SK-N-SH (cell line): ENCODE measurements at regions not wholly inside any gene's neighbourhood (a gene's known extent, or its start where the extent isn't known, plus 50 kb on each side); places are given as distances from the start of the nearest gene placed in this dataset.

Experiments
- CTCF ChIA-PET: fragments of 300-600, 350-600 bp; formaldehyde crosslinking; extraction: SDS; loops from one replicate; lab custom pipeline; 2021; lab: Yijun Ruan, JAX
- POLR2A ChIA-PET: fragments of 350-600 bp; sonication (Branson Sonifier 250); formaldehyde crosslinking; extraction: SDS; loops from one replicate; lab custom pipeline; 2020; ENCODE audit warnings: antibody characterized with exemption, inconsistent platforms; lab: Yijun Ruan, JAX
- DNase-seq: peaks from one replicate; pipeline ENCODE4 v3.0.0; 2012
- H2AFZ ChIP-seq: fragments of 200-600 bp; sonication (generic); 2 replicates; pipeline ENCODE4 v1.8.1; 2016; ENCODE audit warnings: antibody characterized with exemption, mild to moderate bottlenecking, low read depth
- H3F3A ChIP-seq: fragments of 200-600 bp; sonication (generic); replicated peaks from 2 replicates; pipeline ENCODE3; 2016; ENCODE audit warnings: antibody characterized with exemption, mild to moderate bottlenecking; ENCODE audit not compliant: insufficient read depth
- H3K27ac ChIP-seq, 2 experiments: fragments of 200-500 bp in 1 of 2; fragments of 200-600 bp in 1 of 2; sonication (Bioruptor generic) in 1 of 2; sonication (generic), shearing (Covaris generic) in 1 of 2; 2 replicates each; pipeline versions ENCODE4 v1.5.1 to v1.6.1; 2014 to 2016; ENCODE audit warnings: low read depth in 2 of 2, inconsistent platforms in 1 of 2, low read length in 1 of 2, mild to moderate bottlenecking in 1 of 2, mixed read lengths in 1 of 2
- H3K27me3 ChIP-seq: fragments of 200-600 bp; sonication (generic), shearing (Covaris generic); 2 replicates; pipeline ENCODE4 v1.6.1; 2016; ENCODE audit warnings: mixed run types; ENCODE audit not compliant: insufficient read depth
- H3K36me3 ChIP-seq, 2 experiments: fragments of 200-500 bp in 1 of 2; fragments of 200-600 bp in 1 of 2; sonication (Bioruptor generic) in 1 of 2; sonication (generic) in 1 of 2; replicated peaks in 1 of 2; 2 replicates each; pipeline versions ENCODE3 to v1.5.1; 2014 to 2016; ENCODE audit warnings: low read length in 1 of 2, mild to moderate bottlenecking in 1 of 2; ENCODE audit not compliant: insufficient read depth in 2 of 2, control insufficient read depth in 1 of 2
- H3K4me1 ChIP-seq, 2 experiments: fragments of 200-500 bp in 1 of 2; fragments of 200-600 bp in 1 of 2; sonication (Bioruptor generic) in 1 of 2; sonication (generic), shearing (Covaris generic) in 1 of 2; 2 replicates each; pipeline versions ENCODE4 v1.5.1 to v1.6.1; 2014 to 2016; ENCODE audit warnings: low read depth in 1 of 2, low read length in 1 of 2, mixed run types in 1 of 2; ENCODE audit not compliant: insufficient read depth in 2 of 2, control insufficient read depth in 1 of 2
- H3K4me2 ChIP-seq: fragments of 200-600 bp; sonication (generic), shearing (Covaris generic); 2 replicates; pipeline ENCODE4 v1.6.1; 2017; ENCODE audit warnings: mixed run types
- H3K4me3 ChIP-seq, 2 experiments: fragments of 200-500 bp in 1 of 2; fragments of 200-600 bp in 1 of 2; sonication (Bioruptor generic) in 1 of 2; sonication (generic), shearing (Covaris generic) in 1 of 2; 2 replicates each; pipeline versions ENCODE4 v1.5.1 to v1.8.1; 2014 to 2016; ENCODE audit warnings: low read depth in 2 of 2, inconsistent platforms in 1 of 2, low read length in 1 of 2, mild to moderate bottlenecking in 1 of 2, mixed read lengths in 1 of 2, moderate library complexity in 1 of 2
- H3K79me2 ChIP-seq: fragments of 200-600 bp; sonication (generic); 2 replicates; pipeline ENCODE4 v1.8.1; 2017; ENCODE audit warnings: mild to moderate bottlenecking; ENCODE audit not compliant: insufficient read depth
- H3K9ac ChIP-seq: fragments of 200-600 bp; sonication (generic); 2 replicates; pipeline ENCODE4 v1.6.1; 2017; ENCODE audit warnings: mixed run types
- H3K9me2 ChIP-seq: fragments of 200-600 bp; sonication (generic); 2 replicates; pipeline ENCODE4 v1.6.1; 2017; ENCODE audit warnings: mixed run types
- H3K9me3 ChIP-seq: fragments of 200-600 bp; sonication (generic); 2 replicates; pipeline ENCODE4 v1.6.1; 2017; ENCODE audit warnings: mixed run types, mild to moderate bottlenecking, moderate library complexity
- H4K20me1 ChIP-seq: fragments of 200-600 bp; sonication (generic); 2 replicates; pipeline ENCODE4 v1.6.1; 2017; ENCODE audit warnings: mild to moderate bottlenecking, mixed run types; ENCODE audit not compliant: insufficient read depth
- ELF1 ChIP-seq: IDR thresholded peaks from 2 replicates; pipeline ENCODE4 v1.4.0; 2012
- EP300 ChIP-seq, 2 experiments: IDR thresholded peaks; 2 replicates each; pipeline versions ENCODE4 v1.4.0 to v1.6.1; 2012; ENCODE audit warnings: borderline replicate concordance in 1 of 2, low read depth in 1 of 2, low read length in 1 of 2
- GABPA ChIP-seq: IDR thresholded peaks from 2 replicates; pipeline ENCODE4 v1.4.0; 2012; ENCODE audit warnings: low read depth, mild to moderate bottlenecking
- GATA2 ChIP-seq: sonication (generic); formaldehyde crosslinking; IDR thresholded peaks from 2 replicates; pipeline ENCODE4 v1.5.0; 2020; ENCODE audit warnings: mild to moderate bottlenecking, missing genetic modification reagents
- JUND ChIP-seq: IDR thresholded peaks from 2 replicates; pipeline ENCODE4 v1.4.0; 2012
- MXI1 ChIP-seq: IDR thresholded peaks from 2 replicates; pipeline ENCODE4 v1.6.1; 2012; ENCODE audit warnings: mild to moderate bottlenecking, low read depth, low read length, improper control_type of control experiment
- RAD21 ChIP-seq: IDR thresholded peaks from 2 replicates; pipeline ENCODE4 v1.6.1; 2012; ENCODE audit warnings: mild to moderate bottlenecking, low read length
- RFX5 ChIP-seq: IDR thresholded peaks from 2 replicates; pipeline ENCODE4 v1.6.1; 2012; ENCODE audit warnings: mild to moderate bottlenecking, improper control_type of control experiment, low read length
- SMC3 ChIP-seq: IDR thresholded peaks from 2 replicates; pipeline ENCODE4 v1.6.1; 2012; ENCODE audit warnings: low read depth, low read length, improper control_type of control experiment
- TCF12 ChIP-seq: IDR thresholded peaks from 2 replicates; pipeline ENCODE4 v1.4.0; 2012
- TEAD4 ChIP-seq: IDR thresholded peaks from 2 replicates; pipeline ENCODE4 v1.4.0; 2012; ENCODE audit warnings: mild to moderate bottlenecking, borderline replicate concordance; ENCODE audit not compliant: insufficient read depth
- WGBS: methylation state at CpG from one replicate; pipeline ENCODE4 v1.1.6; 2017; ENCODE audit warnings: low lambda C conversion rate; 5-methylcytosine and 5-hydroxymethylcytosine counted together
- TF ChIP-seq, protein P1 (sequence below): fragments of 150-350 bp; IDR thresholded peaks from 2 replicates; pipeline ENCODE4 v1.6.1; 2016; ENCODE audit warnings: mild to moderate bottlenecking, low read depth, low read length
- TF ChIP-seq, protein P2 (sequence below): fragments of 200-600 bp; sonication (generic); IDR thresholded peaks from 2 replicates; pipeline ENCODE4 v1.6.1; 2017; ENCODE audit warnings: antibody characterized with exemption, mild to moderate bottlenecking, moderate library complexity
- TF ChIP-seq, protein P3 (sequence below): fragments of 150-350 bp; IDR thresholded peaks from 2 replicates; pipeline ENCODE4 v1.6.1; 2017; ENCODE audit warnings: antibody characterized with exemption, low read length, low read depth, borderline replicate concordance
- TF ChIP-seq, protein P4 (sequence below): IDR thresholded peaks from 2 replicates; pipeline ENCODE4 v1.4.0; 2012; ENCODE audit warnings: low read depth, borderline replicate concordance

DNA sequence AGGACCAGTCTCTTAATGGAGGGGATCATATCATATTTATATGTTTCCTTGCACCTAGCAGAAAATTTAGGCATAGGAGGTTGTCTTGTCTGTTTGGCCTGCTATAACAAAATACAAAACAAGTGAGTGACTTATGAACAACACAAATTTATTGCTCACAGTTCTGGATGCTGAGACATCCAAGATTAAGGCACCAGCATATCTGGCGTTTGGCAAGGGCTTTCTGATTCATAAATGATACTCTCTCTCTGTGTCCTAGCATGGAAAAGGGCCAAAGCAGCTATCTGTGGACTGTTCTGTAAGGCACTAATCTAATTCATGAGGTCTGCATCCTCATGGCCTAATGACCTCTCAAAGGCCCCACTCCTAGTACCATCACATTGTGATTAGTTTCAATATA, 683.0 kb downstream of the NR2F2 start:
- ChIA-PET CTCF (no interaction called here), POLR2A (no interaction called here)
- Histone ChIP-seq H3K27ac (no peak overlapping the region), H3K27me3 (no peaks in the 10 kb centered on the region), H2AFZ (no peak overlapping the region), H3F3A (no peaks in the 10 kb centered on the region), H3K9ac (no peak overlapping the region), H3K9me2 (no peaks in the 10 kb centered on the region), H3K79me2 (no peaks in the 10 kb centered on the region), H3K4me2 (no peak overlapping the region), H3K36me3 (no peaks in the 10 kb centered on the region), H3K4me1 (no peaks in the 10 kb centered on the region), H4K20me1 (no peaks in the 10 kb centered on the region), H3K9me3 (peaks cover 3% of the 10 kb centered on the region; the same call in 1 of the 2 replicates), H3K4me3 (no peak overlapping the region)
- no peak for DNase-seq
- WGBS, result 12% methylated on average over 1 of the region's 1 CpG
- no peak for TF ChIP-seq ELF1
- no peak for TF ChIP-seq GATA2 (CRISPR knock-in tag)
- no peak for TF ChIP-seq RFX5
- TF ChIP-seq, protein P1, sequence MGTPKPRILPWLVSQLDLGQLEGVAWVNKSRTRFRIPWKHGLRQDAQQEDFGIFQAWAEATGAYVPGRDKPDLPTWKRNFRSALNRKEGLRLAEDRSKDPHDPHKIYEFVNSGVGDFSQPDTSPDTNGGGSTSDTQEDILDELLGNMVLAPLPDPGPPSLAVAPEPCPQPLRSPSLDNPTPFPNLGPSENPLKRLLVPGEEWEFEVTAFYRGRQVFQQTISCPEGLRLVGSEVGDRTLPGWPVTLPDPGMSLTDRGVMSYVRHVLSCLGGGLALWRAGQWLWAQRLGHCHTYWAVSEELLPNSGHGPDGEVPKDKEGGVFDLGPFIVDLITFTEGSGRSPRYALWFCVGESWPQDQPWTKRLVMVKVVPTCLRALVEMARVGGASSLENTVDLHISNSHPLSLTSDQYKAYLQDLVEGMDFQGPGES, result no peak
- TF ChIP-seq, protein P2, sequence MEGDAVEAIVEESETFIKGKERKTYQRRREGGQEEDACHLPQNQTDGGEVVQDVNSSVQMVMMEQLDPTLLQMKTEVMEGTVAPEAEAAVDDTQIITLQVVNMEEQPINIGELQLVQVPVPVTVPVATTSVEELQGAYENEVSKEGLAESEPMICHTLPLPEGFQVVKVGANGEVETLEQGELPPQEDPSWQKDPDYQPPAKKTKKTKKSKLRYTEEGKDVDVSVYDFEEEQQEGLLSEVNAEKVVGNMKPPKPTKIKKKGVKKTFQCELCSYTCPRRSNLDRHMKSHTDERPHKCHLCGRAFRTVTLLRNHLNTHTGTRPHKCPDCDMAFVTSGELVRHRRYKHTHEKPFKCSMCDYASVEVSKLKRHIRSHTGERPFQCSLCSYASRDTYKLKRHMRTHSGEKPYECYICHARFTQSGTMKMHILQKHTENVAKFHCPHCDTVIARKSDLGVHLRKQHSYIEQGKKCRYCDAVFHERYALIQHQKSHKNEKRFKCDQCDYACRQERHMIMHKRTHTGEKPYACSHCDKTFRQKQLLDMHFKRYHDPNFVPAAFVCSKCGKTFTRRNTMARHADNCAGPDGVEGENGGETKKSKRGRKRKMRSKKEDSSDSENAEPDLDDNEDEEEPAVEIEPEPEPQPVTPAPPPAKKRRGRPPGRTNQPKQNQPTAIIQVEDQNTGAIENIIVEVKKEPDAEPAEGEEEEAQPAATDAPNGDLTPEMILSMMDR, result no peak
- TF ChIP-seq RAD21, result no peak
- no peak for TF ChIP-seq MXI1
- TF ChIP-seq TEAD4, result no peak
- TF ChIP-seq GABPA, result no peak
- no peak for TF ChIP-seq SMC3
- TF ChIP-seq, protein P3, sequence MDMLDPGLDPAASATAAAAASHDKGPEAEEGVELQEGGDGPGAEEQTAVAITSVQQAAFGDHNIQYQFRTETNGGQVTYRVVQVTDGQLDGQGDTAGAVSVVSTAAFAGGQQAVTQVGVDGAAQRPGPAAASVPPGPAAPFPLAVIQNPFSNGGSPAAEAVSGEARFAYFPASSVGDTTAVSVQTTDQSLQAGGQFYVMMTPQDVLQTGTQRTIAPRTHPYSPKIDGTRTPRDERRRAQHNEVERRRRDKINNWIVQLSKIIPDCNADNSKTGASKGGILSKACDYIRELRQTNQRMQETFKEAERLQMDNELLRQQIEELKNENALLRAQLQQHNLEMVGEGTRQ, result no peak
- TF ChIP-seq TCF12, result no peak

DNA sequence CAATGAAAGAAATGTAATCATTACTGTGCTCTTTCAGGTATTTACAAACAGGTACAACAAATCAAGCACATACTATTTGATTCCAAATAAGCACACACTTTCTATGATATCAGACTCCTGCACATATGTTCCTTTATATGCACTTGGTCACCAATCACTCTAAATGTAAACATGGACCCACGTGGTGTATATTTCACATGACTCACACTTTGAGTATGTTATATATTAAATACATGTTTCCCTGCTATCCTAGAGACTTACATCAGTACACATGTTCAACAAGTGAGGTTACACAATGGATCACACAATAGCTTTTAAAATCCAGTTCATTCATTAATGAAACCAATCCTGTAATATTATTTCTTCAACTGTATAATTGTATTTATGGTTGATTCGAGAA, 683.5 kb downstream of the NR2F2 start:
- POLR2A ChIA-PET, result no interaction called here

More for the DNA sequence above, 683.5 kb downstream of the NR2F2 start:
- no peaks in the 10 kb centered on the region for H3K9me2 ChIP-seq
- CTCF ChIA-PET, result no interaction called here
- H3F3A ChIP-seq, result no peaks in the 10 kb centered on the region
- no peak overlapping the region for H2AFZ ChIP-seq
- TF ChIP-seq JUND (no peak), EP300 (IDR thresholded peaks at IDR 0.05; ENCODE audit: borderline replicate concordance in 1 of 2, low read depth in 1 of 2, low read length in 1 of 2) (no peak), GATA2 (CRISPR knock-in tag) (no peak), GABPA (no peak), RFX5 (no peak), TEAD4 (no peak)
- TF ChIP-seq, protein P4, sequence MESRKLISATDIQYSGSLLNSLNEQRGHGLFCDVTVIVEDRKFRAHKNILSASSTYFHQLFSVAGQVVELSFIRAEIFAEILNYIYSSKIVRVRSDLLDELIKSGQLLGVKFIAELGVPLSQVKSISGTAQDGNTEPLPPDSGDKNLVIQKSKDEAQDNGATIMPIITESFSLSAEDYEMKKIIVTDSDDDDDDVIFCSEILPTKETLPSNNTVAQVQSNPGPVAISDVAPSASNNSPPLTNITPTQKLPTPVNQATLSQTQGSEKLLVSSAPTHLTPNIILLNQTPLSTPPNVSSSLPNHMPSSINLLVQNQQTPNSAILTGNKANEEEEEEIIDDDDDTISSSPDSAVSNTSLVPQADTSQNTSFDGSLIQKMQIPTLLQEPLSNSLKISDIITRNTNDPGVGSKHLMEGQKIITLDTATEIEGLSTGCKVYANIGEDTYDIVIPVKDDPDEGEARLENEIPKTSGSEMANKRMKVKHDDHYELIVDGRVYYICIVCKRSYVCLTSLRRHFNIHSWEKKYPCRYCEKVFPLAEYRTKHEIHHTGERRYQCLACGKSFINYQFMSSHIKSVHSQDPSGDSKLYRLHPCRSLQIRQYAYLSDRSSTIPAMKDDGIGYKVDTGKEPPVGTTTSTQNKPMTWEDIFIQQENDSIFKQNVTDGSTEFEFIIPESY, result no peak
- no peak overlapping the region for H3K4me3 ChIP-seq
- no peak overlapping the region for H3K9ac ChIP-seq
- H3K79me2 ChIP-seq, result no peaks in the 10 kb centered on the region
- 0% methylated on average over 2 of the region's 2 CpGs for WGBS
- DNase-seq, result no peak
- no peak overlapping the region for H3K4me2 ChIP-seq
- H3K4me1 ChIP-seq, result no peaks in the 10 kb centered on the region
- H3K36me3 ChIP-seq, result no peaks in the 10 kb centered on the region
- no peak overlapping the region for H3K27ac ChIP-seq
- no peaks in the 10 kb centered on the region for H3K27me3 ChIP-seq
- H4K20me1 ChIP-seq, result no peaks in the 10 kb centered on the region
- H3K9me3 ChIP-seq, result peaks cover 3% of the 10 kb centered on the region; the same call in 1 of the 2 replicates
